ENCODE measurements at regions not wholly inside any gene's neighbourhood (a gene's known extent, or its start where the extent isn't known, plus 50 kb on each side); places are given as distances from the start of the nearest gene placed in this dataset.

DNA sequence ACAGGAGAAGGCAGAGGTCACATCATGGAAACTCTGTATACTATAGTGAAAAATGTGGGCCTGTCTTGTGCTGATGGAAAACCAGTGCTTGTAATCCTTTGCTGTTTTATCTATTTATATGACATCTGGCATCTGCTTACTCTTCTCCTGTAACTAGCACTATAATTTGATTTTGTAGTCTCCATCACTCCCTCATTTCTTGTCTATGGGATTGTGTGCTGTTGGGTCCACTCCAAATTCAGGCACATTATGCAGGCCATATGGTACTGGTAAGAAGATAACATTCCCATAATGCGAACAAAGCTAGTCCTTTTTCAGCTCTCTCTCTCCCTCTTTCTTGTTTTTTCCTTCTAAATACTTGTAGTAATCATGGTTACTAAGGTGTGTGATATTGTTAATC is 581.2 kb upstream of the IGFBP7 start:
- DNase-seq (ENCODE audit: low read depth) = no peak
- no peak overlapping the region for H3K4me3 ChIP-seq (ENCODE audit: low read length)
- TF ChIP-seq, protein P1, sequence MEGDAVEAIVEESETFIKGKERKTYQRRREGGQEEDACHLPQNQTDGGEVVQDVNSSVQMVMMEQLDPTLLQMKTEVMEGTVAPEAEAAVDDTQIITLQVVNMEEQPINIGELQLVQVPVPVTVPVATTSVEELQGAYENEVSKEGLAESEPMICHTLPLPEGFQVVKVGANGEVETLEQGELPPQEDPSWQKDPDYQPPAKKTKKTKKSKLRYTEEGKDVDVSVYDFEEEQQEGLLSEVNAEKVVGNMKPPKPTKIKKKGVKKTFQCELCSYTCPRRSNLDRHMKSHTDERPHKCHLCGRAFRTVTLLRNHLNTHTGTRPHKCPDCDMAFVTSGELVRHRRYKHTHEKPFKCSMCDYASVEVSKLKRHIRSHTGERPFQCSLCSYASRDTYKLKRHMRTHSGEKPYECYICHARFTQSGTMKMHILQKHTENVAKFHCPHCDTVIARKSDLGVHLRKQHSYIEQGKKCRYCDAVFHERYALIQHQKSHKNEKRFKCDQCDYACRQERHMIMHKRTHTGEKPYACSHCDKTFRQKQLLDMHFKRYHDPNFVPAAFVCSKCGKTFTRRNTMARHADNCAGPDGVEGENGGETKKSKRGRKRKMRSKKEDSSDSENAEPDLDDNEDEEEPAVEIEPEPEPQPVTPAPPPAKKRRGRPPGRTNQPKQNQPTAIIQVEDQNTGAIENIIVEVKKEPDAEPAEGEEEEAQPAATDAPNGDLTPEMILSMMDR (IDR thresholded peaks at IDR 0.05; ENCODE audit: insufficient read depth, low read depth, low read length, missing control alignments) = no peak

DNA sequence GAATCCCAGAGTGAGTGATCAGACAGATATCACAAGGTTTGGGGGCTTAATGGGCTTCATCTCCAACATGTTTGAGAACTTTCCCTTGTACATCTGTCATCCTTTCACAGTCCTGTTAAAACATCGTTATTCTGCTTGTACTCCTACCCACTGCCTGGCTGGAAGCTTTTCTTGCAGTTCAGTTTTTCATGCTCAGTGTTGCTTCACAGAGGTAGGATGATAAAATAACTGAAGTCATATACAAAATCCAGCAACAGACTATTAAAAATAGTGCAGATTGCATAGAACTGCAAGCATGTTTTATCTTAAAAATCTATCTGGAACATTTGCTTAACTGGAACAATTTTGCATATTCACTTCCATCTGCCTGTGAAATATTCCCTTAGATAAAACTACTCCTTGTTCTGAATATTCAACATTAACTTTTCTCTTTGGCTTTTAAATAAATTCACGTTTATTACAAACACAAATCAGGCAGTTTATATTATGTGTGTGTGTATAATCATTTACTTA is 579.6 kb upstream of the IGFBP7 start:
- no peak overlapping the region for H3K4me3 ChIP-seq (ENCODE audit: low read length)

GRCh38 chr4:57682275-57682674 is 572.1 kb upstream of the IGFBP7 start:
- H3K4me3 ChIP-seq (ENCODE audit: low read length) = no peak overlapping the region
- TF ChIP-seq, protein P1 (IDR thresholded peaks at IDR 0.05; ENCODE audit: insufficient read depth, low read depth, low read length, missing control alignments) = no peak
- no peak for DNase-seq (ENCODE audit: low read depth)

More for the DNA sequence above, 579.6 kb upstream of the IGFBP7 start:
- TF ChIP-seq, protein P1 (IDR thresholded peaks at IDR 0.05; ENCODE audit: insufficient read depth, low read depth, low read length, missing control alignments) = no peak
- no peak for DNase-seq (ENCODE audit: low read depth)

DNA sequence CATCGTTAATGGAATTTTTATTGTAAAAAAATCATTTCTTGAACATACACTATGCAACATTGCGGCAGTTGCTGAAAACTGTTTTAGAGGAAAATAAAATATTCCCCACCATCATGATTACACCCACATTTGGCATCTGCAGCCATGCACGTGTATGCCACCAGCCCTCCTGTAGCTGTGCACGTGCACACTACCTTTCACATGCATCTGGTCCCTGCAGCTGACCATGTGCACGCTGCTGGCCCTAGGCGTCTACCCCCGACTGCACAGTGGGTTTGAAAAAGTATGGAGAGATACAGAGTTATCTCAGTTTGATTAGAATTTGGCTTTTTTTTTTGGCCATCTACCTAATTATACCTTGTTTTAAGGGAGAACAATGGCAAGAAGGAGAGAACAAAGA is 569.8 kb upstream of the IGFBP7 start:
- TF ChIP-seq, protein P1 (IDR thresholded peaks at IDR 0.05; ENCODE audit: insufficient read depth, low read depth, low read length, missing control alignments) = no peak
- no peak for DNase-seq (ENCODE audit: low read depth)
- H3K4me3 ChIP-seq (ENCODE audit: low read length) = no peak overlapping the region

GRCh38 chr4:57676394-57676793 is 566.2 kb upstream of the IGFBP7 start:
- TF ChIP-seq, protein P1 (IDR thresholded peaks at IDR 0.05; ENCODE audit: insufficient read depth, low read depth, low read length, missing control alignments) = no peak
- DNase-seq (ENCODE audit: low read depth) = no peak
- no peak overlapping the region for H3K4me3 ChIP-seq (ENCODE audit: low read length)

DNA sequence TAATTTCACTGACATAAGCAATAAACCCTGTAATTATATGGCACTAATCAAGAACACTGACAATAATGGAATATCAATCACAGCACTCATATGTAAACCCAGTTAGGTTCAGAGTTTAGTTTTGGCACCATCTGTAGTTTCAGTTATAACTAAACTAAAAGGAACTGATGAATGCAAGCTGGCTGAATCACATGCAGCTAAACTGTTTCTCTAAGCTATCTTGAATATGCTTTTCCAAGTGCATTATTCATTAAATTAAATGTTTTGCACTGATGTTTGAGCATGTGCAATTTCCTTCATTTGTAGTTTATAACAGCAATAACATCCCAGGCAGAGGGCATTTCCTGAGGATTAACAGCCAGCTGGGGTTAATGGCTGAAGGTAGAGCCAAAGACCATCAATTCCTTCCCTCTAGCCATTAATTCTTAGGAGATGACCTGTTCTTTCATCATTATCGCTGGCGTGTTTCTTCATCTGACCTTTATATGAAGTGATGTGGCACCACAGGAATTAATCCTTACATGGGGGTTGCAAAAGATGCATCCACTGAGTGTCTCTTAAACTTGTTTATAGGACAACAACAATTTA is 562.8 kb upstream of the IGFBP7 start:
- no peak for DNase-seq (ENCODE audit: low read depth)
- TF ChIP-seq, protein P1 (IDR thresholded peaks at IDR 0.05; ENCODE audit: insufficient read depth, low read depth, low read length, missing control alignments) = no peak
- no peak overlapping the region for H3K4me3 ChIP-seq (ENCODE audit: low read length)

- no peak overlapping the region for H3K4me3 ChIP-seq (ENCODE audit: low read length)
- TF ChIP-seq, protein P1 (IDR thresholded peaks at IDR 0.05; ENCODE audit: insufficient read depth, low read depth, low read length, missing control alignments) = no peak
- DNase-seq (ENCODE audit: low read depth) = no peak
Observed at GRCh38 chr4:57668621-57669020, 558.4 kb upstream of the IGFBP7 start.
